MM.1S (cell line): ENCODE measurements at regions not wholly inside any gene's neighbourhood (a gene's known extent, or its start where the extent isn't known, plus 50 kb on each side); places are given as distances from the start of the nearest gene placed in this dataset.

Experiments used
- CTCF ChIP-seq: fragments of 300-600 bp; sonication (generic); IDR thresholded peaks from 2 replicates; pipeline ENCODE4 v1.5.1; 2016; ENCODE audit warnings: antibody characterized with exemption, low read length, mixed read lengths
- EZH2phosphoT487 ChIP-seq: fragments of 300-600 bp; sonication (generic); IDR thresholded peaks from 2 replicates; pipeline ENCODE4 v1.6.1; 2018; ENCODE audit warnings: antibody characterized with exemption, low read length

GRCh38 chr13:22039961-22040360, 369.1 kb downstream of the FGF9 start:
- TF ChIP-seq CTCF: no peak
- TF ChIP-seq EZH2phosphoT487: no peak
